Mammary epithelial cell (primary cell): ENCODE measurements at regions not wholly inside any gene's neighbourhood (a gene's known extent, or its start where the extent isn't known, plus 50 kb on each side); places are given as distances from the start of the nearest gene placed in this dataset.

Experiments
- EZH2 ChIP-seq: IDR thresholded peaks from 2 replicates; pipeline ENCODE4 v1.6.1; 2012; ENCODE audit warnings: low read length, inconsistent platforms, borderline replicate concordance
- TF ChIP-seq, protein P1 (sequence below), 2 donors: IDR thresholded peaks in 1 of 2; conservative IDR thresholded peaks in 1 of 2; 2 replicates each; pipeline ENCODE4 v1.5.1; 2011 to 2012; ENCODE audit warnings: inconsistent platforms in 2 of 2, low read length in 2 of 2, mild to moderate bottlenecking in 2 of 2, control low read depth in 1 of 2, low read depth in 1 of 2; ENCODE audit not compliant: insufficient read depth in 1 of 2; ENCODE audit errors: extremely low read depth in 1 of 2

DNA sequence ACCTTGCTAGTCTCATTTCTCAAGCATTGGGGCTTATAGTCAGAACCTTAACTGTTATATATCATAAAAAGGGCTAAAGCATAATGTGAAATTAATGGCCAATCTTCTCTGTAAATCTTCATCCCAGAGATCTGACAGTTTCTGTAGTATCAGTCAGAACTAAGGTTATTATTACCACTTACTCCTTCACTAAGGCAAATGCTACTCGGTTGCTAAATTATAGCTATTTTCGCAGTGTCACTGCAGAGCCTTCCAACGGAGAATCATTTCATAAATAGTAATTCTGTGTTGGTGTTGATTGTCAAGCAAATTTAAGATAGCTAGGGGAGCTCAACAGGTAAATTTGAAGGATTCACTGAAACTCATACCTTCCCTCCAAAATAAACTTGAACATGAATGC lies 258.0 kb downstream of the METTL4 start:
- TF ChIP-seq, protein P1, sequence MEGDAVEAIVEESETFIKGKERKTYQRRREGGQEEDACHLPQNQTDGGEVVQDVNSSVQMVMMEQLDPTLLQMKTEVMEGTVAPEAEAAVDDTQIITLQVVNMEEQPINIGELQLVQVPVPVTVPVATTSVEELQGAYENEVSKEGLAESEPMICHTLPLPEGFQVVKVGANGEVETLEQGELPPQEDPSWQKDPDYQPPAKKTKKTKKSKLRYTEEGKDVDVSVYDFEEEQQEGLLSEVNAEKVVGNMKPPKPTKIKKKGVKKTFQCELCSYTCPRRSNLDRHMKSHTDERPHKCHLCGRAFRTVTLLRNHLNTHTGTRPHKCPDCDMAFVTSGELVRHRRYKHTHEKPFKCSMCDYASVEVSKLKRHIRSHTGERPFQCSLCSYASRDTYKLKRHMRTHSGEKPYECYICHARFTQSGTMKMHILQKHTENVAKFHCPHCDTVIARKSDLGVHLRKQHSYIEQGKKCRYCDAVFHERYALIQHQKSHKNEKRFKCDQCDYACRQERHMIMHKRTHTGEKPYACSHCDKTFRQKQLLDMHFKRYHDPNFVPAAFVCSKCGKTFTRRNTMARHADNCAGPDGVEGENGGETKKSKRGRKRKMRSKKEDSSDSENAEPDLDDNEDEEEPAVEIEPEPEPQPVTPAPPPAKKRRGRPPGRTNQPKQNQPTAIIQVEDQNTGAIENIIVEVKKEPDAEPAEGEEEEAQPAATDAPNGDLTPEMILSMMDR (conservative IDR thresholded peaks at IDR 0.05 in 1 of 2, IDR thresholded peaks at IDR 0.05 in 1 of 2; ENCODE audit: extremely low read depth in 1 of 2, insufficient read depth in 1 of 2, low read depth in 1 of 2, low read length in 2 of 2) = no peak
- TF ChIP-seq EZH2 = no peak
